HL-60 (cell line): ENCODE measurements at regions not wholly inside any gene's neighbourhood (a gene's known extent, or its start where the extent isn't known, plus 50 kb on each side); places are given as distances from the start of the nearest gene placed in this dataset.

ENCODE experiments used
- CTCF ChIP-seq: IDR thresholded peaks from one replicate; pipeline ENCODE4 v1.5.1; 2011; ENCODE audit warnings: low read length, control low read depth, inconsistent platforms; ENCODE audit not compliant: insufficient read depth
- GABPA ChIP-seq: IDR thresholded peaks from 2 replicates; pipeline ENCODE4 v1.6.1; 2012; ENCODE audit warnings: low read depth
- POLR2AphosphoS5 ChIP-seq: IDR thresholded peaks from 2 replicates; pipeline ENCODE4 v1.6.1; 2012; ENCODE audit warnings: low read depth
- REST ChIP-seq: IDR thresholded peaks from 2 replicates; pipeline ENCODE4 v1.6.1; 2012; ENCODE audit warnings: low read depth; ENCODE audit not compliant: insufficient replicate concordance
- SPI1 ChIP-seq: IDR thresholded peaks from 2 replicates; pipeline ENCODE4 v1.6.1; 2012; ENCODE audit warnings: low read depth, mild to moderate bottlenecking, borderline replicate concordance

GRCh38 chr2:204477358-204477950 lies 67.8 kb upstream of the PARD3B start:
- TF ChIP-seq CTCF (no peak), POLR2AphosphoS5 (no peak), REST (no peak), GABPA (no peak), SPI1 (no peak)
